IPS DF 6.9 (cell line): ENCODE measurements at regions not wholly inside any gene's neighbourhood (a gene's known extent, or its start where the extent isn't known, plus 50 kb on each side); places are given as distances from the start of the nearest gene placed in this dataset.

Source experiments
- DNase-seq: peaks from one replicate; pipeline ENCODE4 v3.0.0-alpha.2; 2013; ENCODE audit warnings: low read depth, low spot score
- H3K27ac ChIP-seq: one replicate; pipeline ENCODE4 v1.5.1; 2013; ENCODE audit warnings: low read length, control low read depth
- H3K27me3 ChIP-seq: 2 replicates; pipeline ENCODE4 v1.6.1; 2013; ENCODE audit warnings: mild to moderate bottlenecking, low read length; ENCODE audit not compliant: control insufficient read depth, insufficient read depth
- H3K36me3 ChIP-seq: 2 replicates; pipeline ENCODE4 v1.6.1; 2013; ENCODE audit warnings: low read length; ENCODE audit not compliant: control insufficient read depth, insufficient read depth
- H3K4me1 ChIP-seq: 2 replicates; pipeline ENCODE4 v1.6.1; 2013; ENCODE audit warnings: low read length; ENCODE audit not compliant: control insufficient read depth, insufficient read depth
- H3K4me3 ChIP-seq: 2 replicates; pipeline ENCODE4 v1.5.1; 2013; ENCODE audit warnings: mild to moderate bottlenecking, low read length
- H3K9me3 ChIP-seq: 2 replicates; pipeline ENCODE4 v1.6.1; 2013; ENCODE audit warnings: low read length, inconsistent platforms; ENCODE audit not compliant: control insufficient read depth, insufficient read depth
- WGBS: extraction: QIAGEN DNeasy Blood & Tissue Kit; methylation state at CpG from one replicate; pipeline ENCODE4 v1.1.7; 2013; ENCODE audit warnings: mixed read lengths, missing lambda C conversion rate; ENCODE audit not compliant: insufficient read length, insufficient coverage; 5-methylcytosine and 5-hydroxymethylcytosine counted together

DNA sequence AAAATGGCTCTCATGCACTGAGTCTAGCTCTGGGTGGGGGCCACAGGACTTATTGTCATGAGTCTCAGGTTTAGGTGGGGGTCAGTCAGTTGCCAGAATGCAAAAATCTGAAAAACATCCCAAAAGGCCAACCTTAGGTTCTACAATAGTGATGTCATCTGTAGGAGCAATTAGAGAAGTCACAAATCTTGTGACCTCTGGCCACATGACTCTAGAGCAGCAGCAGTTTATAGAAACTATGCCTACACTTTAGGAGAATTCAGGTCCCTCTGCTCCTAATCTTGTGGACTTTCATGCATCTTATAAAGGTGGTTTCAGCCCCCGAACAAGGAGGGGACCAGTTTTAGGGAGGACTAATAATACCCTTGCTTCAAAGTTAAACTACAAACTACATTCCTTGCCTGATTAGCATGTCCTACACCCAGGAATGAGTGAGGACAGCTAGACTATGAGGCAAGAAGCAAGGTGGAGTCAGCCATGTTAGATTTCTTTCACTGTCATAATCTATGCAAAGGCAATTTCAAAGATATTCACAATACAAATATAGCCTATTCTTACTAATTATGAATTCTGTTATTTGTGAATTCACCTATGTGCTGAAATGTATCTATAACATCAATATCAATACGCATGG, 123.5 kb upstream of the ADCY1 start:
- WGBS: no CpG with 5 or more reads among the region's 2 CpGs
- Histone ChIP-seq H3K9me3 (no peaks in the 10 kb centered on the region), H3K36me3 (no peaks in the 10 kb centered on the region), H3K27me3 (no peaks in the 10 kb centered on the region), H3K27ac (no peak overlapping the region), H3K4me1 (no peaks in the 10 kb centered on the region), H3K4me3 (no peak overlapping the region)
- DNase-seq: no peak

DNA sequence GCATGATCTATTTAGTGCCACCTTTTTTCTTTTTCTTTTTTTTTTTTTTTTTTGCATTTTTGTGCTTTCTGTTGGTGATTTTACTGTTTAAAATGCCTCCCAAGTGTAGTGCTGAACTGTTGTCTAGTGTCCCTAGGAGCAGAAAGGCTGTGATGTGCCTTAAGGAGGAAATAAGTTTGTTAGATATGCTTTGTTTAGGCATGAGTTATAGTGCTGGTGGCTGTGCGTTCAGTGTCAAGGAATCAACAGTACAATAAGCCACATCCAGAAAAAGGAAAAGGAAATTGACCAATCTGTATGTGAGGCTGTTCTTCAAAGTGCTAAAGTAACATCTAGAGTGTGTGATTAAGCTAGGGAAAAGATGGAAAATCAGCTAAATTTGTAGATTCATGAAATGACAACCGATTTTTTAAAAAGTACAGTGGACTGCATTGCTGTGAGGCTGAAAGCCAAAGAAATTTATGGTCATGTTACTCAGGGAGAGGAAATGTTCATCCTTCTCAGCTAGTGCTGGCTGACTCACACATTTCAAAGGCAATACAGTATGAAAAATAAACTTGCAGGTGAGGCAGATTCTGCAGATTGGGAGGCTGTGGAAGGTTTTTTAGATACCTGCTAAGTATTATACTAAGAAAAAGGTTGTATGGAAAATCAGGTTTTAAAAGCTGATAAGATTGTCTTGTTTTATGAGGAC, 122.7 kb upstream of the ADCY1 start:
- no peaks in the 10 kb centered on the region for H3K36me3 ChIP-seq
- WGBS: no CpG with 5 or more reads among the region's 2 CpGs
- H3K4me1 ChIP-seq: no peaks in the 10 kb centered on the region
- no peaks in the 10 kb centered on the region for H3K27me3 ChIP-seq
- DNase-seq: no peak
- no peaks in the 10 kb centered on the region for H3K9me3 ChIP-seq
- H3K27ac ChIP-seq: no peak overlapping the region
- H3K4me3 ChIP-seq: no peak overlapping the region

DNA sequence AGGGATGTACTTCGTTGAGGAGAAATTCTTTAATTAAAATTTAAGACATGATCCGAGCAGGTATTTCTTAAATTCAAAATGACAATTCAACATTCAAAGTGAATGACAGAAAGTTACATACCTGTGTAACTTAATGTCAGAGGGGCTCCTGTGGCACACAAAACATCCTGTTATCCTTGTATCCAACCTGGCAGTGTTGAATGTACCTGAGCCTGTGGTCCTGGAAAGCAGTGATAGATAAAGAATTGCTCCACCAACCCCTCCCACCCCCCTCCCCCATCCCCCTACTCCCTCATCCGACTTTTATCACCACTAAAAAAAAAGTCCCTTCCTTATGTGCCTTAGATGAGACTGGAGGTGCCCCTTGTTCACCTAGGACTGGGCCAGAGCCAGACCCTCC, 119.4 kb upstream of the ADCY1 start:
- Histone ChIP-seq H3K36me3 (no peaks in the 10 kb centered on the region), H3K9me3 (no peaks in the 10 kb centered on the region), H3K4me1 (no peaks in the 10 kb centered on the region), H3K27ac (no peak overlapping the region), H3K27me3 (no peaks in the 10 kb centered on the region), H3K4me3 (no peak overlapping the region)
- DNase-seq: no peak
- WGBS: no CpG with 5 or more reads among the region's 3 CpGs

DNA sequence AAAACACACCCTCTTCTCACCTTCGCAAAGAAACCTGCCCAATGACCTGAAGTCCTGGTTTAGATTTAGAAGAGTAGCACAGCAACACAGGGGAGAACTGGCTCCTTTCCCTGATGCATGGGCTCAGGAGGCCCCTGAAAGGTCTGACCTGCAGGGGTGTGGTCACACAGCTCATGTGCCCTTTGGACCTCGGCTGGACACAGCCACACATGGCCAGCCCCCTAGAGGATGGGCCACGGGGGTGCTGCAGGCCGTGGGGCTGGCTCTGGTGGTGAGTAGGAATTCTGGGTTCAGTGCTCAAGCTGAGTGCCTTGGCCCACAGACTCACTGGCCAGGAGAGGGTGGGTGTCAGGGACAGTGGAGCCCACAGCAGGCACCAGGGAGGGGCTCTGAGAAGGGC, 118.5 kb upstream of the ADCY1 start:
- Histone ChIP-seq H3K27ac (no peak overlapping the region), H3K36me3 (no peaks in the 10 kb centered on the region), H3K4me1 (no peaks in the 10 kb centered on the region), H3K27me3 (no peaks in the 10 kb centered on the region), H3K9me3 (no peaks in the 10 kb centered on the region), H3K4me3 (no peak overlapping the region)
- DNase-seq: no peak
- no CpG with 5 or more reads among the region's 4 CpGs for WGBS

DNA sequence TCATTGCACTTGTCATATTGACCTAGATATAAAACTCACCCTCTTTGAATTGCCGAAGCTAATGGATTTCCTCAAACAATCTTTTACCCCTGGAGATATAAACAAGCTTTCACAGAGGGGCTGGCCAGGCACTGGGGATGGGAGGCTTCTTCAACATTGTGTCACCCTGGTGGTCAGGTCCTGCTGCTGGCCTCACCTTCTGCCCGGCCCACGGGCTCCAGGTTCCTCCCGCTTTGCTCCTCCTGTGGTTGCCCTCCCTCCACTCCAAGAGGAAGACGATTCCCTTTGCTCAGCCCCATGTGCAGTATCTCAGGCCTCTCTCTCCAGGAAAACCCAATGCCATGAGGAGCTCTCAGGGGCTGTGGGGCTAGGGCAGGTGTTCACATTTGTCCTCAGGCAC, 118.1 kb upstream of the ADCY1 start:
- WGBS: no CpG with 5 or more reads among the region's 5 CpGs
- Histone ChIP-seq H3K4me3 (no peak overlapping the region), H3K4me1 (no peaks in the 10 kb centered on the region), H3K9me3 (no peaks in the 10 kb centered on the region), H3K27ac (no peak overlapping the region), H3K36me3 (no peaks in the 10 kb centered on the region), H3K27me3 (no peaks in the 10 kb centered on the region)
- DNase-seq: no peak

DNA sequence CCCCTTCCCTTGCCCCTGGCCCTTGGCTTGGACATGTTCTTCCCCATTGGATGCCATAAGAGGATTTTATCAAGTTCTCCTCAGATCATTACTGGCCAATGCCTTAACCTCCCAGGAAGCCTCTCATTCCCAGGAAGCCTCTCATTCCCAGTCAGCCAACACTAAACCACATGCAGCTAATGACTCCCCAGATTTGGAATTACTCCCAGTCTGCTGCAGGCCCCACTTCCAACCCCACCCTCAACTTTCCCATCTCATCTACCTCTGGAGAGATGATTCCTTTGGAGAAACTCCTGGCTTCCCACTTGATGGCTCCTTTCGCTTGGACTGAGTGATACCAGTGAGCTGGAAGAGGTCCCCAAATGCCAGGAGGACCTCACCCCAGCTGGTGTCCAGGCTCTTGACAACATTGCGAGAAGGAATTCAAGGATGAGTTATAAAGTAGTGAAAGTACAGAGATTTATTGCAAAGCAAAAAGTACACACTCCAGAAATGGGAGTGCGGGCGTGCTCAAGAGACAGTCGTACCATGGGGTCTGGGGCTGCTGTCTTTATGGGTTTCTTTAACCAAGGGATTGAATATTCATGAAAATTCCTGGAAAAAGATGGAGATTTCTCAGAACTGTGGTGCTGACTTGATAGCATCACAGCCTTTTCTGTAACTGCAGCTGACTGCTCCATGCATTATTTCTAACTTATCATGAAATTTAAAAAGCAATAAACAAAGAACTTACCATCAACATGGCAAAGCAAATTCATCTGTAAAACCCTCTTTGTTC, 117.2 kb upstream of the ADCY1 start:
- no peak overlapping the region for H3K27ac ChIP-seq
- DNase-seq: no peak
- no peaks in the 10 kb centered on the region for H3K36me3 ChIP-seq
- WGBS: no CpG with 5 or more reads among the region's 5 CpGs
- no peaks in the 10 kb centered on the region for H3K27me3 ChIP-seq
- H3K4me3 ChIP-seq: no peak overlapping the region
- no peaks in the 10 kb centered on the region for H3K4me1 ChIP-seq
- no peaks in the 10 kb centered on the region for H3K9me3 ChIP-seq

DNA sequence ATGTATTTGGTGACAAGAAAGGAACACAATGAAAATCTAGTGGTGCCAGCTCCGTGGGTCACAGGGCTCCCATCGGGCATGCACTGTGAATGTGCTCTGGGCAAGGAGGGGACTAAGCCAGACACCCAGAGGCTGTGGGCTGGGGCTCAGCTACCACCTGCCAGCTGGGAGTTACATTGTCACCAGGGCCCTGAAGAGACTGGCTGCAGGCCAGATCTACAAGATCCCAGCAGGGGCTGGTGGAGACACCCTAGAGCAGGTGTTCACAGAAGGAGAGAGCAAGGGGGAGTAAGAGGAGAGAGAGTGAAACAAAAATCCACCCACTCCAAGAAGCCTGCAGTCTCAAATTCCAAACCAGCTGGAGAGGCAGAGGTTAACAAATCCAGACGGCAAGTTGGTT, 116.6 kb upstream of the ADCY1 start:
- WGBS: no CpG with 5 or more reads among the region's 3 CpGs
- Histone ChIP-seq H3K9me3 (no peaks in the 10 kb centered on the region), H3K4me3 (no peak overlapping the region), H3K4me1 (no peaks in the 10 kb centered on the region), H3K36me3 (no peaks in the 10 kb centered on the region), H3K27ac (no peak overlapping the region), H3K27me3 (no peaks in the 10 kb centered on the region)
- DNase-seq: no peak

DNA sequence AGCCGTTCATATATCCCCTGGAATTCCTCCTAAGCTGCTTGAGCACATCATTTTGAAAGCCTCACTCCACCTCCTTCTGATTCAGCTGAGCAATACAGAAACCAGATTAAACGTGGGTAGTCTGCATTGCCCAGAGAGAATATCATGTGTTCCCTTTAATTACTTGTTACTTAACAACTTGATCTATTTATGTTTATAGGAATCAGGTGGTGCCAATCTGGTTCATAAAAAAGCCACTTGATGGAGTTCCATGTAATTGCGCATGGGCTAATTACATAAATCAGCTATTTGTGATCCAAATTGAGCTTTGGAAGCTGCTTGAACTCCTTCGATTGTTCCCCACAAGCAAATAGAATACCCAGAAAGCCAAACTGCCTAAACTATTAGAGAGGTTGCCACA, 114.7 kb upstream of the ADCY1 start:
- H3K9me3 ChIP-seq: no peaks in the 10 kb centered on the region
- no CpG with 5 or more reads among the region's 4 CpGs for WGBS
- H3K36me3 ChIP-seq: no peaks in the 10 kb centered on the region
- H3K4me1 ChIP-seq: no peaks in the 10 kb centered on the region
- no peak overlapping the region for H3K4me3 ChIP-seq
- DNase-seq: no peak
- H3K27ac ChIP-seq: no peak overlapping the region
- H3K27me3 ChIP-seq: no peaks in the 10 kb centered on the region

DNA sequence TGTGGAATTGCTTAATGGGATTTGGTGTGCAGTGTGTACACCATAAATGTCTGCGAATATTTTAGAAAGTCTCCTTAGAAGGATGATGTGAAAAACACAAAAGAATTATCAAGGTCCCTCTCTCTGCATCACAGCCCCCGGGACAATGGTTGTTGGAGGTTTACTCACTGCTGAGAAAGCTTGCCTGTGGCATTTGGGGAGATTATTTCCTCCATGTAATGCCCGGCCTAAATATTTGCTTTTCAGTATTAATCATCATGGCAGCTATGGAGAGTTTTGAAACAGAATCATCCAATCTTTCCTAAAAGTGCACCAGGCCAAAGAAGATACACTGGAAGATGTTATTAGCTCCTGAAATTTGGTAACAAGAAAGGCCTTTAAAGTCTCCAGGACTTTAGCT, 113.8 kb upstream of the ADCY1 start:
- no peak overlapping the region for H3K4me3 ChIP-seq
- H3K27me3 ChIP-seq: no peaks in the 10 kb centered on the region
- no peaks in the 10 kb centered on the region for H3K36me3 ChIP-seq
- no peak overlapping the region for H3K27ac ChIP-seq
- DNase-seq: no peak
- no peaks in the 10 kb centered on the region for H3K4me1 ChIP-seq
- H3K9me3 ChIP-seq: no peaks in the 10 kb centered on the region
- WGBS: no CpG with 5 or more reads among the region's 3 CpGs

DNA sequence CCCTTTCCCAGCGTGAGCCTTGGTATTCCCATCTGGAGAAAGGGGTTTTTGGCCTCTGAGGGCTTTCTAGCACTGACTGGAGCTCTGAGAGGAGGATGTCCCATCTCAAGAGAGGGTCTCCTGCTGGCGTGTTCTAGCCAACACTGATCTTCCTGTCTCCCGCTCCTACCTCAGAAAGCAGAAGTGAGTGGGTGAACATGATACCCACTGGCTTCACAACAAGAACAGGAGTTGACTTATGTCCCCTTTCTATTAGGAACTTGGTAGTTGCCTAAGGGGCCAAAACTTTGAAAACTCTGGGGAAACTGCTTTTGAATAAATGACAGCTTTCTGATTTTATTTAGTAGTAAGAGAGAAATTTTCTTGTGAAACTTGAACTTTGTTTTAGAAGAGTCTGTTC, 113.1 kb upstream of the ADCY1 start:
- Histone ChIP-seq H3K4me3 (no peak overlapping the region), H3K4me1 (no peaks in the 10 kb centered on the region), H3K36me3 (no peaks in the 10 kb centered on the region), H3K9me3 (no peaks in the 10 kb centered on the region), H3K27me3 (no peaks in the 10 kb centered on the region), H3K27ac (no peak overlapping the region)
- no peak for DNase-seq
- no CpG with 5 or more reads among the region's 3 CpGs for WGBS
